ENCODE measurements at regions not wholly inside any gene's neighbourhood (a gene's known extent, or its start where the extent isn't known, plus 50 kb on each side); places are given as distances from the start of the nearest gene placed in this dataset.

GRCh38 chr2:67970071-67970470 lies 92.7 kb downstream of the C1D start:
- no peak for TF ChIP-seq CTCF (IDR thresholded peaks at IDR 0.05; ENCODE audit: extremely low read depth, insufficient read depth, missing control alignments)
- in situ Hi-C loops (cut with MboI; ENCODE audit: low pct_unique_long_range_greater_than_20kb, low sequenced_read_pairs, unreplicated experiment) = no loop called here
- no peak for DNase-seq (ENCODE audit: low spot score)

- in situ Hi-C loops (cut with MboI; ENCODE audit: low pct_unique_long_range_greater_than_20kb, low sequenced_read_pairs, unreplicated experiment) = no loop called here
- DNase-seq (ENCODE audit: low spot score) = no peak
- no peak for TF ChIP-seq CTCF (IDR thresholded peaks at IDR 0.05; ENCODE audit: extremely low read depth, insufficient read depth, missing control alignments)
Observed at GRCh38 chr2:67970542-67970941, 92.3 kb downstream of the C1D start.

GRCh38 chr2:67974559-67975430 lies 88.0 kb downstream of the C1D start:
- DNase-seq (ENCODE audit: low spot score) = no peak
- no peak for TF ChIP-seq CTCF (IDR thresholded peaks at IDR 0.05; ENCODE audit: extremely low read depth, insufficient read depth, missing control alignments)
- in situ Hi-C loops (cut with MboI; ENCODE audit: low pct_unique_long_range_greater_than_20kb, low sequenced_read_pairs, unreplicated experiment) = no loop called here

GRCh38 chr2:67977464-67977863 lies 85.3 kb downstream of the C1D start:
- no peak for TF ChIP-seq CTCF (IDR thresholded peaks at IDR 0.05; ENCODE audit: extremely low read depth, insufficient read depth, missing control alignments)
- in situ Hi-C loops (cut with MboI; ENCODE audit: low pct_unique_long_range_greater_than_20kb, low sequenced_read_pairs, unreplicated experiment) = no loop called here
- DNase-seq (ENCODE audit: low spot score) = no peak

- no peak for DNase-seq (ENCODE audit: low spot score)
- TF ChIP-seq CTCF (IDR thresholded peaks at IDR 0.05; ENCODE audit: extremely low read depth, insufficient read depth, missing control alignments) = no peak
- in situ Hi-C loops (cut with MboI; ENCODE audit: low pct_unique_long_range_greater_than_20kb, low sequenced_read_pairs, unreplicated experiment) = no loop called here
Observed at GRCh38 chr2:67982956-67983355, 79.8 kb downstream of the C1D start.

GRCh38 chr2:67984600-67984999 lies 78.2 kb downstream of the C1D start:
- in situ Hi-C loops (cut with MboI; ENCODE audit: low pct_unique_long_range_greater_than_20kb, low sequenced_read_pairs, unreplicated experiment) = no loop called here
- DNase-seq (ENCODE audit: low spot score) = no peak
- TF ChIP-seq CTCF (IDR thresholded peaks at IDR 0.05; ENCODE audit: extremely low read depth, insufficient read depth, missing control alignments) = no peak
